Heart left ventricle (tissue), 16 donors: ENCODE measurements at regions not wholly inside any gene's neighbourhood (a gene's known extent, or its start where the extent isn't known, plus 50 kb on each side); places are given as distances from the start of the nearest gene placed in this dataset.

Experiments used
- ATAC-seq, 4 donors: fragments of 200-7000 bp; cut with Tn5 transposase; one replicate each; pipeline ENCODE4 v1.9.1; 2020 to 2022; ENCODE audit warnings: moderate library complexity in 4 of 4, mild to moderate bottlenecking in 3 of 4, moderate number of reproducible peaks in 1 of 4
- DNase-seq, 5 donors: peaks; one replicate each; pipeline ENCODE4 v3.0.0-alpha.2; 2020
- H3K27ac ChIP-seq, 12 donors: fragments of 200-600 bp; sonication (generic) in 4 of 12; one replicate each; pipeline versions ENCODE4 v1.5.0 to v1.8.0; 2016 to 2022; ENCODE audit warnings: mild to moderate bottlenecking in 2 of 12
- H3K27me3 ChIP-seq, 9 donors: fragments of 200-600 bp; sonication (generic) in 2 of 9; one replicate each; pipeline versions ENCODE4 v1.5.1 to v1.8.0; 2016 to 2022; ENCODE audit warnings: mild to moderate bottlenecking in 3 of 9
- H3K36me3 ChIP-seq, 9 donors: fragments of 200-600 bp; sonication (generic) in 2 of 9; one replicate each; pipeline versions ENCODE4 v1.5.0 to v1.8.0; 2018 to 2022; ENCODE audit warnings: mild to moderate bottlenecking in 2 of 9
- H3K4me1 ChIP-seq, 12 donors: fragments of 200-600 bp; sonication (generic) in 4 of 12; one replicate each; pipeline versions ENCODE4 v1.5.0 to v1.8.0; 2016 to 2022; ENCODE audit warnings: mild to moderate bottlenecking in 3 of 12
- H3K4me3 ChIP-seq, 12 donors: fragments of 200-600 bp; sonication (generic) in 4 of 12; one replicate each; pipeline versions ENCODE4 v1.5.0 to v1.8.0; 2017 to 2022; ENCODE audit warnings: mild to moderate bottlenecking in 9 of 12, moderate library complexity in 4 of 12
- H3K9me3 ChIP-seq, 12 donors: fragments of 200-600 bp; sonication (generic) in 4 of 12; one replicate each; pipeline versions ENCODE4 v1.5.0 to v1.8.0; 2016 to 2022; ENCODE audit warnings: mild to moderate bottlenecking in 1 of 12
- POLR2A ChIP-seq, 2 donors: fragments of 450-650 bp; IDR thresholded peaks; one replicate each; pipeline ENCODE4 v1.6.1; 2017; ENCODE audit warnings: antibody characterized with exemption in 2 of 2, mild to moderate bottlenecking in 2 of 2, moderate library complexity in 2 of 2
- WGBS, 4 donors: extraction: QIAGEN DNeasy Blood & Tissue Kit in 2 of 4; methylation state at CpG; one replicate each; pipeline versions ENCODE4 v1.1.5 to v1.1.7; 2013 to 2018; 5-methylcytosine and 5-hydroxymethylcytosine counted together
- intact Hi-C, 10 donors: fragments of 100-400 bp; cut with DNase I; formaldehyde crosslinking; loops; one replicate each; pipeline versions ENCODE4 v1.11.1 to v1.14.2; 2022
- TF ChIP-seq, protein P1 (sequence below), 12 donors: fragments of 200-600 bp; sonication (generic) in 4 of 12; IDR thresholded peaks; one replicate each; pipeline versions ENCODE4 v1.5.0 to v1.8.0; 2018 to 2022; ENCODE audit warnings: antibody characterized with exemption in 12 of 12, mild to moderate bottlenecking in 5 of 12
- donor health status: ischemic (EF 13 %, LVEDD 7.1; RV severe dilation, severe dysfunction).
- donor health status: healthy with polysubstance abuse.
- donor health status: DM: no; HTN: yes; CAD: no.
- donor health status: DM: no; HTN: no; CAD: no.
- donor health status: ischemic (EF 25% LVEDD 6.9; RV normal size, moderate dysfunction).
- donor health status: ischemic (EF 25% LVEDD 5.7; RV mildly dilated, moderate dysfunction).
- donor health status: healthy.
- donor health status: DM: yes; HTN: yes; CAD: no.
- donor health status: ischemic (EF 35%, LVEDD 5.7; RV mildly dilated, moderate dysfunction).
- donor health status: nonischemic (EF 11% LVEDD 7.7; RV severe dilation, severe dysfunction).
- donor health status: DM: yes; HTN: yes; CAD: no.
- donor health status: PGD.
- donor health status: ischemic (EF 29% LVEDD 5.4; RV normal size, mild dysfunction).
- donor health status: nonischemic (EF 23%, LVEDD 6.1; RV moderate dilation, normal function).

DNA sequence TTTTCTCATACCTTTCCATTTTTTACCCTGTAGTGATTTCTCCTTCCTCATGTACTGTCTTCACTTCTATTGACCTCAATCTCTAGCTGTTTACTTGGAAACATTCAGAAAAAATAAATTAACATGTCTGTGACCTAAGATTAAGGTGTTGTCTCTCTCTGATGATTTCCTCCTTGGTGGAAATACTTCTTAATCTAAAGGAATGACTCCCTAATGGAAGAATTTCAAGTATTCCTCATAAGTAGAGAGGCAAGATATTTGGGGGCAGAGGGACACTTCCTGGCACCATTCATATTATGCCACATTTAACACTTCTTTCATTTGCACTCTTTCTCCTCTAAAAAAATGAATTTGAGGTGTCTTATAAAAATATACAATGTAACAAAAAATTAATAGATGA lies 202.8 kb downstream of the NEBL start:
- H3K27ac ChIP-seq = no peak overlapping the region
- no peaks in the 10 kb centered on the region for H3K36me3 ChIP-seq
- H3K4me3 ChIP-seq = no peak overlapping the region
- no peak for ATAC-seq
- no peak for DNase-seq
- H3K4me1 ChIP-seq = peaks cover 0 to 5% (median 0%) of the 10 kb centered on the region in 12 donors
- intact Hi-C loops = no loop called here
- no peak for TF ChIP-seq POLR2A (IDR thresholded peaks at IDR 0.05)
- TF ChIP-seq, protein P1, sequence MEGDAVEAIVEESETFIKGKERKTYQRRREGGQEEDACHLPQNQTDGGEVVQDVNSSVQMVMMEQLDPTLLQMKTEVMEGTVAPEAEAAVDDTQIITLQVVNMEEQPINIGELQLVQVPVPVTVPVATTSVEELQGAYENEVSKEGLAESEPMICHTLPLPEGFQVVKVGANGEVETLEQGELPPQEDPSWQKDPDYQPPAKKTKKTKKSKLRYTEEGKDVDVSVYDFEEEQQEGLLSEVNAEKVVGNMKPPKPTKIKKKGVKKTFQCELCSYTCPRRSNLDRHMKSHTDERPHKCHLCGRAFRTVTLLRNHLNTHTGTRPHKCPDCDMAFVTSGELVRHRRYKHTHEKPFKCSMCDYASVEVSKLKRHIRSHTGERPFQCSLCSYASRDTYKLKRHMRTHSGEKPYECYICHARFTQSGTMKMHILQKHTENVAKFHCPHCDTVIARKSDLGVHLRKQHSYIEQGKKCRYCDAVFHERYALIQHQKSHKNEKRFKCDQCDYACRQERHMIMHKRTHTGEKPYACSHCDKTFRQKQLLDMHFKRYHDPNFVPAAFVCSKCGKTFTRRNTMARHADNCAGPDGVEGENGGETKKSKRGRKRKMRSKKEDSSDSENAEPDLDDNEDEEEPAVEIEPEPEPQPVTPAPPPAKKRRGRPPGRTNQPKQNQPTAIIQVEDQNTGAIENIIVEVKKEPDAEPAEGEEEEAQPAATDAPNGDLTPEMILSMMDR (IDR thresholded peaks at IDR 0.05) = no peak
- H3K27me3 ChIP-seq = no peaks in the 10 kb centered on the region
- H3K9me3 ChIP-seq = peaks cover 0 to 3% (median 0%) of the 10 kb centered on the region in 12 donors

GRCh38 chr10:20688797-20689544 lies 208.1 kb downstream of the NEBL start:
- Histone ChIP-seq H3K27me3 (no peaks in the 10 kb centered on the region), H3K4me1 (peaks cover 0 to 20% (median 0%) of the 10 kb centered on the region in 12 donors), H3K9me3 (peaks cover 0 to 4% (median 0%) of the 10 kb centered on the region in 12 donors), H3K36me3 (no peaks in the 10 kb centered on the region), H3K4me3 (no peak overlapping the region), H3K27ac (peak overlapping the region in 1 of 12 donors; percentile 30)
- ATAC-seq (peak in 3 of 4 donors; percentile 42 to 63 (median 61)), DNase-seq (peak in 2 of 5 donors; percentile 8 to 25)
- intact Hi-C loops = no loop called here
- TF ChIP-seq, protein P1 (IDR thresholded peaks at IDR 0.05) = no peak
- WGBS, 4 donors = 77 to 81% (median 78%) methylated on average over 7 of the region's 7 CpGs

DNA sequence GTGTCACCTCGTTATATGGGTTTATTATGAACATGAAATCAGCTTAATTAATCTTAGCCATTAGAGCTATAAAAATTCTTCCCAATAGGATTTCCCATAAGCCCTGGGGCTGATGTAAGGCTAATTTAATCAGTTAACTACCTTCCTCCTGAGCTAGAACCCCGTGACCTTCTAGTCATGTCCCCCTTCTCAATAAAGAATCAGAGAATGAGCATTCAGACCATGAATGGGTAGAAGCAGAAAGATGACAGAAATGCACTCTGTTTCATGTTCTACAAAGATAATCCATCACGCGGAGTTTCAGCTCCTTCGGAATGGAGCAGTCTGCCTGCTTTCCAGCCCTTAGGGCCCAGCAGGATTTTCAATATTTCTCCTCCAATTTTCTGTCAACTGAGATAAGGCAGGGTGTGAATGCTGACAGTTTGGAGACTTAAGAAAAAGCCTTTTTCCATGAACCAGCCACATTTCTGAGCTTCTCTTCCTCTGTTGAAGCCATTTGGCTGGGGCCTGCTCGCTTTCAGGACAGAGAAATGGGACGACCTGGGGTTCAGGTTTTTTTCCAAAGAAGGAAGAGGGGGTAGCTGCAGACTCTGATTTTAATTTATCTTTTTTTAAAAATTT lies 211.0 kb downstream of the NEBL start:
- TF ChIP-seq POLR2A (IDR thresholded peaks at IDR 0.05) = no peak
- TF ChIP-seq, protein P1 (IDR thresholded peaks at IDR 0.05) = no peak
- H3K36me3 ChIP-seq = no peaks in the 10 kb centered on the region
- peak overlapping the region in 3 of 12 donors; percentile 35 to 46 (median 42) for H3K27ac ChIP-seq
- intact Hi-C loops = no loop called here
- peak in 2 of 5 donors; percentile 5 to 17 for DNase-seq
- 71 to 80% (median 77%) methylated on average over 7 of the region's 7 CpGs for WGBS, 4 donors
- H3K27me3 ChIP-seq = no peaks in the 10 kb centered on the region
- no peak overlapping the region for H3K4me3 ChIP-seq
- peak in 1 of 4 donors; percentile 77 for ATAC-seq
- H3K4me1 ChIP-seq = peaks cover 0 to 20% (median 0%) of the 10 kb centered on the region in 12 donors
- peaks cover 0 to 11% (median 0%) of the 10 kb centered on the region in 12 donors for H3K9me3 ChIP-seq

- Histone ChIP-seq H3K27ac (peak overlapping the region in 2 of 12 donors; percentile 42 to 46), H3K36me3 (no peaks in the 10 kb centered on the region), H3K9me3 (peaks cover 0 to 11% (median 0%) of the 10 kb centered on the region in 12 donors), H3K4me3 (no peak overlapping the region), H3K27me3 (no peaks in the 10 kb centered on the region), H3K4me1 (peaks cover 0 to 20% (median 0%) of the 10 kb centered on the region in 12 donors)
- DNase-seq (no peak), ATAC-seq (no peak)
- TF ChIP-seq, protein P1 (IDR thresholded peaks at IDR 0.05) = no peak
- TF ChIP-seq POLR2A (IDR thresholded peaks at IDR 0.05) = no peak
- intact Hi-C loops = no loop called here
- 90 to 95% (median 94%) methylated on average over 8 of the region's 8 CpGs for WGBS, 4 donors
These were observed 211.6 kb downstream of the NEBL start for GRCh38 chr10:20685462-20685861.
